ENCODE measurements at regions not wholly inside any gene's neighbourhood (a gene's known extent, or its start where the extent isn't known, plus 50 kb on each side); places are given as distances from the start of the nearest gene placed in this dataset.
"Not testable (repeated sequence)": the region's sequence is repeated elsewhere in the genome, so short reads cannot be mapped to it uniquely, and the experiment has no call there.

DNA sequence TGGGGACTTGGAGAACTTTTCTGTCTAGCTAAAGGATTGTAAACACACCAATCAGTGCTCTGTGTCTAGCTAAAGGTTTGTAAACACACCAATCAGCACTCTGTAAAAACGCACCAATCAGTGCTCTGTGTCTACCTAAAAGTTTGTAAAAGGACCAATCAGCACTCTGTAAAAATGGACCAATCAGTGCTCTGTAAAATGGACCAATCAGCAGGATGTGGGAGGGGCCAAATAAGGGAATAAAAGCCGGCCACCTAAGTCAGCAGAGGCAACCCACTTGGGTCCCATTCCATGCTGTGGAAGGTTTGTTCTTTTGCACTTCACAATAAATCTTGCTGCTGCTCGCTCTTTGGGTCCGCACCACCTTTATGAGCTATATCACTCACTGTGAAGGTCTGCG, 1709.4 kb upstream of the PIK3C3 start:
- TF ChIP-seq, protein P1, sequence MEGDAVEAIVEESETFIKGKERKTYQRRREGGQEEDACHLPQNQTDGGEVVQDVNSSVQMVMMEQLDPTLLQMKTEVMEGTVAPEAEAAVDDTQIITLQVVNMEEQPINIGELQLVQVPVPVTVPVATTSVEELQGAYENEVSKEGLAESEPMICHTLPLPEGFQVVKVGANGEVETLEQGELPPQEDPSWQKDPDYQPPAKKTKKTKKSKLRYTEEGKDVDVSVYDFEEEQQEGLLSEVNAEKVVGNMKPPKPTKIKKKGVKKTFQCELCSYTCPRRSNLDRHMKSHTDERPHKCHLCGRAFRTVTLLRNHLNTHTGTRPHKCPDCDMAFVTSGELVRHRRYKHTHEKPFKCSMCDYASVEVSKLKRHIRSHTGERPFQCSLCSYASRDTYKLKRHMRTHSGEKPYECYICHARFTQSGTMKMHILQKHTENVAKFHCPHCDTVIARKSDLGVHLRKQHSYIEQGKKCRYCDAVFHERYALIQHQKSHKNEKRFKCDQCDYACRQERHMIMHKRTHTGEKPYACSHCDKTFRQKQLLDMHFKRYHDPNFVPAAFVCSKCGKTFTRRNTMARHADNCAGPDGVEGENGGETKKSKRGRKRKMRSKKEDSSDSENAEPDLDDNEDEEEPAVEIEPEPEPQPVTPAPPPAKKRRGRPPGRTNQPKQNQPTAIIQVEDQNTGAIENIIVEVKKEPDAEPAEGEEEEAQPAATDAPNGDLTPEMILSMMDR (IDR thresholded peaks at IDR 0.05) = not testable (repeated sequence)
- not testable (repeated sequence) for TF ChIP-seq POLR2AphosphoS5 (IDR thresholded peaks at IDR 0.05)
